PC-3 (cell line): ENCODE measurements at regions not wholly inside any gene's neighbourhood (a gene's known extent, or its start where the extent isn't known, plus 50 kb on each side); places are given as distances from the start of the nearest gene placed in this dataset.

Source experiments
- ATAC-seq: fragments of 200-7000 bp; cut with Tn5 transposase; 2 replicates; pipeline ENCODE4 v1.9.1; 2020; ENCODE audit warnings: mild to moderate bottlenecking, moderate library complexity
- BruUV-seq: library from RNA; stranded (reverse); fragments of 400-500 nt; replicated peaks from 2 replicates; lab custom pipeline; 2021; lab: Mats Ljungman, UMichigan
- CTCF ChIA-PET: fragments of 300-600 bp; sonication (Branson Sonifier 250); formaldehyde crosslinking; loops from one replicate; lab custom pipeline; 2022; ENCODE audit warnings: antibody characterized with exemption; lab: Charles Lee
- POLR2A ChIA-PET: fragments of 300-600 bp; sonication (Branson Sonifier 250); formaldehyde crosslinking; loops from one replicate; lab custom pipeline; 2022; ENCODE audit warnings: antibody characterized with exemption; ENCODE audit not compliant: unreplicated experiment; lab: Charles Lee
- DNase-seq: peaks from one replicate; pipeline ENCODE4 v3.0.0-alpha.2; 2015
- H2AFZ ChIP-seq: fragments of 300-600 bp; sonication (generic); 2 replicates; pipeline ENCODE4 v1.6.0; 2016; ENCODE audit warnings: antibody characterized with exemption, low read length
- H3F3A ChIP-seq: fragments of 300-600 bp; sonication (generic); one replicate; pipeline ENCODE4 v1.6.0; 2017; ENCODE audit warnings: antibody characterized with exemption, low read length, control low read depth, mild to moderate bottlenecking; ENCODE audit not compliant: unreplicated experiment
- H3K27ac ChIP-seq: fragments of 300-600 bp; sonication (generic); 2 replicates; pipeline ENCODE4 v1.5.1; 2016; ENCODE audit warnings: mild to moderate bottlenecking, low read length
- H3K27me3 ChIP-seq: fragments of 300-600 bp; sonication (generic); 2 replicates; pipeline ENCODE4 v1.6.1; 2016; ENCODE audit warnings: low read length, mixed read lengths
- H3K36me3 ChIP-seq: fragments of 300-600 bp; sonication (generic); 2 replicates; pipeline ENCODE4 v1.6.1; 2016; ENCODE audit warnings: low read depth, mixed run types, low read length, mixed read lengths
- H3K4me1 ChIP-seq: fragments of 300-600 bp; sonication (generic); 2 replicates; pipeline ENCODE4 v1.5.1; 2016; ENCODE audit warnings: low read length; ENCODE audit not compliant: insufficient read depth
- H3K4me2 ChIP-seq: fragments of 300-600 bp; sonication (generic); 2 replicates; pipeline ENCODE4 v1.6.0; 2016; ENCODE audit warnings: low read length
- H3K4me3 ChIP-seq: fragments of 300-600 bp; sonication (generic); 2 replicates; pipeline ENCODE4 v1.5.1; 2016; ENCODE audit warnings: mild to moderate bottlenecking, low read length, mixed read lengths
- H3K79me2 ChIP-seq: fragments of 300-600 bp; sonication (generic); 2 replicates; pipeline ENCODE4 v1.6.1; 2017; ENCODE audit warnings: low read length, mixed read lengths
- H3K9ac ChIP-seq: fragments of 300-600 bp; sonication (generic); 2 replicates; pipeline ENCODE4 v1.6.0; 2016; ENCODE audit warnings: mild to moderate bottlenecking, low read length
- H3K9me2 ChIP-seq: fragments of 300-600 bp; sonication (generic); replicated peaks from 2 replicates; pipeline ENCODE4 v1.6.1; 2016; ENCODE audit warnings: mixed run types, low read length, mixed read lengths
- H3K9me3 ChIP-seq: fragments of 300-600 bp; sonication (generic); 2 replicates; pipeline ENCODE4 v1.6.1; 2016; ENCODE audit warnings: low read length, mixed read lengths
- H4K20me1 ChIP-seq: fragments of 300-600 bp; sonication (generic); 2 replicates; pipeline ENCODE4 v1.6.1; 2016; ENCODE audit warnings: low read length, mixed read lengths
- CTCF ChIP-seq: fragments of 300-600 bp; sonication (generic); conservative IDR thresholded peaks from 2 replicates; pipeline ENCODE4 v1.5.1; 2017; ENCODE audit warnings: antibody characterized with exemption, low read depth, mild to moderate bottlenecking, low read length
- EZH2 ChIP-seq: fragments of 300-600 bp; sonication (generic); IDR thresholded peaks from one replicate; pipeline ENCODE4 v1.6.1; 2017; ENCODE audit warnings: antibody characterized with exemption, mild to moderate bottlenecking, low read length; ENCODE audit not compliant: unreplicated experiment
- EZH2phosphoT487 ChIP-seq: fragments of 300-600 bp; sonication (generic); IDR thresholded peaks from 2 replicates; pipeline ENCODE4 v1.6.1; 2018; ENCODE audit warnings: mild to moderate bottlenecking, antibody characterized with exemption, low read length, borderline replicate concordance
- intact Hi-C: fragments of 100-400 bp; cut with micrococcal nuclease; formaldehyde crosslinking; loops from 2 replicates; pipeline ENCODE4 v1.9.0; 2023

- Histone ChIP-seq H3K4me1 (peaks cover 41% of the 10 kb centered on the region), H3K79me2 (no peaks in the 10 kb centered on the region), H4K20me1 (no peaks in the 10 kb centered on the region), H3K9me3 (no peaks in the 10 kb centered on the region), H3K27me3 (no peaks in the 10 kb centered on the region), H3F3A (no peaks in the 10 kb centered on the region), H3K9ac (no peak overlapping the region), H2AFZ (no peak overlapping the region), H3K36me3 (no peaks in the 10 kb centered on the region; the same call in 1 of the 2 replicates), H3K4me3 (no peak overlapping the region), H3K27ac (no peak overlapping the region), H3K4me2 (no peak overlapping the region), H3K9me2 (no peaks in the 10 kb centered on the region)
- TF ChIP-seq CTCF (no peak), EZH2phosphoT487 (no peak), EZH2 (no peak)
- intact Hi-C loops, result no loop called here
- no TSS peak for BruUV-seq
- ChIA-PET POLR2A (no interaction called here), CTCF (no interaction called here)
- DNase-seq (no peak), ATAC-seq (no peak)
Observed at GRCh38 chr18:23314672-23315071, 138.4 kb upstream of the RIOK3 start.

- TF ChIP-seq EZH2phosphoT487, result no peak
- no peak for TF ChIP-seq CTCF
- no peak for TF ChIP-seq EZH2
- H3K27me3 ChIP-seq, result no peaks in the 10 kb centered on the region
- POLR2A ChIA-PET, result no interaction called here
- no TSS peak for BruUV-seq
- no peak overlapping the region for H3K27ac ChIP-seq
- H3K4me3 ChIP-seq, result no peak overlapping the region
- H3K36me3 ChIP-seq, result no peaks in the 10 kb centered on the region
- no peak overlapping the region for H3K4me2 ChIP-seq
- intact Hi-C loops, result no loop called here
- no peaks in the 10 kb centered on the region for H3F3A ChIP-seq
- CTCF ChIA-PET, result no interaction called here
- no peaks in the 10 kb centered on the region for H3K9me3 ChIP-seq
- no peaks in the 10 kb centered on the region for H4K20me1 ChIP-seq
- no peaks in the 10 kb centered on the region for H3K79me2 ChIP-seq
- DNase-seq (no peak), ATAC-seq (no peak)
- H2AFZ ChIP-seq, result no peak overlapping the region
- H3K9me2 ChIP-seq, result no peaks in the 10 kb centered on the region
- peaks cover 37% of the 10 kb centered on the region for H3K4me1 ChIP-seq
- H3K9ac ChIP-seq, result no peak overlapping the region
Observed at GRCh38 chr18:23316316-23316715, 136.8 kb upstream of the RIOK3 start.

GRCh38 chr18:23316988-23317387 lies 136.1 kb upstream of the RIOK3 start:
- H2AFZ ChIP-seq, result no peak overlapping the region
- no peaks in the 10 kb centered on the region for H3K79me2 ChIP-seq
- H3K4me3 ChIP-seq, result no peak overlapping the region
- no TSS peak for BruUV-seq
- ChIA-PET CTCF (no interaction called here), POLR2A (no interaction called here)
- H3K27me3 ChIP-seq, result no peaks in the 10 kb centered on the region
- H3K4me1 ChIP-seq, result peaks cover 30% of the 10 kb centered on the region
- H3K27ac ChIP-seq, result no peak overlapping the region
- no peaks in the 10 kb centered on the region for H4K20me1 ChIP-seq
- H3K9ac ChIP-seq, result no peak overlapping the region
- TF ChIP-seq CTCF, result no peak
- no peak for TF ChIP-seq EZH2
- no peak for TF ChIP-seq EZH2phosphoT487
- no peaks in the 10 kb centered on the region for H3K9me3 ChIP-seq
- DNase-seq (peak; percentile 44), ATAC-seq (peak; percentile 12)
- H3F3A ChIP-seq, result no peaks in the 10 kb centered on the region
- peak overlapping the region; percentile 5; the same call in 1 of the 2 replicates for H3K4me2 ChIP-seq
- H3K9me2 ChIP-seq, result no peaks in the 10 kb centered on the region
- H3K36me3 ChIP-seq, result no peaks in the 10 kb centered on the region
- intact Hi-C loops, result no loop called here
